CD4-positive, alpha-beta T cell treated with Interleukin-17A for 4 hours (primary cell): ENCODE measurements at regions not wholly inside any gene's neighbourhood (a gene's known extent, or its start where the extent isn't known, plus 50 kb on each side); places are given as distances from the start of the nearest gene placed in this dataset.
"Not testable (repeated sequence)": the region's sequence is repeated elsewhere in the genome, so short reads cannot be mapped to it uniquely, and the experiment has no call there.

Experiments used
- DNase-seq: peaks from one replicate; pipeline ENCODE4 v3.0.0-alpha.2; 2020; ENCODE audit warnings: mixed read lengths

DNA sequence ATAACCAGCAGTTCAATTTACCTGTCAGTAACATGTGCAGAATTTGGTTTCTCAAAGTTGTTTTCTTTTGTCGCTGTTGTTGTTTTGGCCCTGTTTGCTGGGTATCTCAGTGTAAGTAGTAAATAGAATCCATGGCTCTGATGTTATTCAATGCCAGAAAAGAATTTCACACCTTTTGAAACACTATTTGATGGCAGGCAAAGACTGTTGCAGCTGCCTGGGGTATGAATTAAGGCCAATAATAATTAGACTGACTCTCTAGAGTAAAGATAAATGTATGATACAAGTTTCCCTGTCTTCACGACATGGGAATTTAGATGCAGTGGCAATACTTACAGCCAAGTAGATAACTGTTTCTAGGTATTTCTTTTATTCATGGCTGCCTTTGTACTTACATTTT is 281.4 kb downstream of the CD83 start:
- no peak for DNase-seq

GRCh38 chr6:14399635-14400034 is 282.1 kb downstream of the CD83 start:
- DNase-seq, result no peak

DNA sequence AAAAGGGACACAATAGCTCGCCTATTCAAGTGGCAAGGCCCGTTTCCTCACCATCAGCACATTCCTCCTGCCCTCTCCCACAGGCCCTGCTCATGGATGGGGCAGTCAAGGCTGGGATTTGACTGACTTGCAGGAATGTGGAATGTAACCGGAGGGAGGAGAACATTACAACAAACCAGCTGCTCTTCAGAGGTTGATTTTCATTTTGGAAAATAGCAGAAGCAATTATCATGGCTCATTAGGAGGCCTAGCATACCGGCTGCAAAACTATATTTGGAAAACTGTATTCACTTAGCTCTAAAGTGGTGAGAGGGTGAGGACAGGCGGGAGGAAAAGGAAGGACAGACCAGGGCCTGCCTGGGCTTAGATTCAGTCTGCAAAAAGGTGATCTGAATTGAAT is 283.7 kb downstream of the CD83 start:
- no peak for DNase-seq

- no peak for DNase-seq
Measured at GRCh38 chr6:14406614-14407331, 289.2 kb downstream of the CD83 start.

DNA sequence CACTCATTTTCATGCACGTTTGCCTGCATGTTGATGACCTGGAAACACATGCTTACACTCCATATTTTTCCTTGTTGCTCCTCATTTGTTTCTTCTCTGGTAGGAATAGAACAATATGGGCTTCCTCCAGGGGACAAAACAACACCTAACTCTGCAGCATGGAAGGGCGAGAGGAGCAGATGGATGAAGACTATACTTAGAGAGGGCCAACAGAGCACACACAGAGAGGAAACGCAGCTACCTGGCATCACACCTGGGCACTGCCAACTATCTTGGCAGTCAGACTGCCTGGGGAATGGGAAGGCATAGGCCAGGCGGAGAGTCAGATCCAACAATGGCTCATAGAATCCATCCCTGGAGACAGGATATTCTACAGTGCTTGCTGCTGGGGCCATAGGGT is 290.9 kb downstream of the CD83 start:
- DNase-seq, result no peak

GRCh38 chr6:14412026-14412425 is 294.5 kb downstream of the CD83 start:
- no peak for DNase-seq

DNA sequence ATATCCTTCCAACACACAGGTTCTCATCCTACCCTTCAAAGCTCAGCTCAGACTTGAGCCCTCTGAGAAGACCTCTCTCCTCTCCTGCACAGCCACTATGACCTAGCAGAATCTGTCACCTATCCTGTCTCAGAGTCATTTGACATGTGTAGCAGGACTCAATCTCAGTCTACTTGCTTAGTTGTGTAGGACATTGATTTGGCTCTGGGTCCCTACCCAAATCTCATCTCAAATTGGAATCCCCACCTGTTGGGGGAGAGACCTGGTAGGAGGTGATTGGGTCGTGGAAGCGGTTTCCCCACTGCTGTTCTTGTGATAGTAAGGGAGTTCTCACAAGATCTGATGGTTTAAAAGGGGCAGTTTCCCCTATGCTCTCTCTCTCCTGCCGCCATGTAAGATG is 297.9 kb downstream of the CD83 start:
- DNase-seq, result no peak

GRCh38 chr6:14417377-14417776 is 299.8 kb downstream of the CD83 start:
- no peak for DNase-seq

DNA sequence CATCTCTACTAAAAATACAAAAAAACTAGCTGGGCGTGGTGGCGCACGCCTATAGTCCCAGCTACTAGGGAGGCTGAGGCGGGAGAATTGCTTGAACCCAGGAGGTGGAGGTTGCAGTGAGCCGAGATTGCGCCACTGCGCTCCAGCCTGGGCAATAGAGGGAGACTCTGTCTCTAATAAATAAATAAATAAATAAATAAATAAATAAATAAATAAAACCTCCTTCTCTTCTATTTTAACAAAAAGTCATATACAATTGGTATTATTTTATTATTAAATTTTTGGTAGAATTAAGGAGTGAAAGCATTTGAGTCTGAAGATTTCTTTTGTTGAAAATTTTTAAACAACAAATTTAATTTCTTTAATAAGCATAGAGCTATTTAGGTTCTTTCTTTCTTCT is 301.7 kb downstream of the CD83 start:
- DNase-seq, result not testable (repeated sequence)

DNA sequence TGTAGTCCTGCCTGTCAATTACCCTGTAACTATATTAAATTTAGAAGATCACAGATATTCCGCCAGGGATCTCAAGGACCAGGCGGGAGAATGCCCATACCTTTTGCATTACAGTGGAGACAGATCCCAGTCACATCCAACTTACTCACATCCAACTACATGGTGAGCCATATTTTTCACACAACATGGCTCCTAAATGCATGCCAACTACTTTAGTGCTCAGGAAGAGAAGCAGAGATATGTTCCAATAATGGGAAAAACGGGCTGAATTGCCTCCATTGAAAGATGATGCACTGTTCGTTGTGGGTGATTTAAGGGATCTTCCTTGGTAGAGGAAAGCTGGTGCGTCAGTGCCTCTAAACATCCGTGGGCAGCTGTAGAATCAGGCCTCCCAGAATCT is 304.5 kb downstream of the CD83 start:
- DNase-seq, result no peak

DNA sequence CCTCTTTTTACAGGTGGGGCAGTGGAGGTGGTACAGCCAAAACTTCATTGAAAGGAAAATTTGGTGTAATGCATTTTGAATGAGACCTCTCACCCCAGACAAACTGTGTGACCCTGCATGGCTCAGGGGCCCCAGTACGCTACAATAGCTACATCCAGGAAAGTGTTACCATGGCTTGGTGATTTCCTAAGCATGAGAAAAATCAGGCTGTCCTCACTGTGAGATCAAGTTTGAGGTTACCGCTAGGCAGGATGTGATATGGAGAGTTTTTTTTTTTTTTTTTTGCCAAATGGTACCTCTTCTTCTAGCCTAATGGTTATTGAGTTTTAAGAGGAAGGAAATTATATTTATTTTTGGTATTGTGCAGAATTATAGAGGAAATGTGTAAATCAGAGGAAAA is 305.3 kb downstream of the CD83 start:
- DNase-seq, result no peak

DNA sequence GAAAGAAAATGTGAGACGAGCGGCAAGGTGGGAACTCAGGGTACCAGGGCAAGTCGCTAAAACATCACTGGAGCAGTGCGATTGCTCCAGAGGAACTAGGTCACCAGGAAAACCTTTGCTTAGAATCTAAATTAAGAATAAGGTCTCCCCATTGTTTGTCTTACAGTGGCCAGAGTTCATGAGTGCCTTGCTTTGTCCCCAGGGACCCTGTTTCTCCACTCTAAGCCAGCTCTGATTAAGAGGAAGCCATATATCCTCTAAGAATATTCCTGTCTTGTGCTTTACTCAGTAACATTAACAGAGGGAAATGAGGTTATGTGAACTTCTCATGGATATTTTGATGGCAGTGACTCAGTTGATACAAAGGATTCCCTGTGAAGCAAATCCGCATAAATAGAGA is 305.8 kb downstream of the CD83 start:
- no peak for DNase-seq

DNA sequence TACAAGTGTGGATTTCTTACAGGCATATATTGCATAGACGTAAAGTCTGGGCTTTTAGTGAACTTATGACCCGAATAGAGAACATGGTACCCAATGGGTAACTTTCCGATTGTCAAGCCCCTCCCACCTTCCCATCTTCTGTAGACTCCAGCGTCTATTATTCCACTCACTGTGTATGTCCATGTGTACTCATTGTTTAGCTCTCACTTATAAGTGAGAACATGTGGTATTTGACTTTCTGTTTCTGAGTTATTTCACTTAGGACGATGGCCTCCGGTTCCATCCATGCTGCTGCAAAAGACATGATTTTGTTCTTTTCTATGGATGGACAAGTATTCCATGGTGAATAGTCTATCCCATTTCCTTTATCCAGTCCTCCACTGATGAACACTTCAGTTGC is 306.4 kb downstream of the CD83 start:
- DNase-seq, result no peak

DNA sequence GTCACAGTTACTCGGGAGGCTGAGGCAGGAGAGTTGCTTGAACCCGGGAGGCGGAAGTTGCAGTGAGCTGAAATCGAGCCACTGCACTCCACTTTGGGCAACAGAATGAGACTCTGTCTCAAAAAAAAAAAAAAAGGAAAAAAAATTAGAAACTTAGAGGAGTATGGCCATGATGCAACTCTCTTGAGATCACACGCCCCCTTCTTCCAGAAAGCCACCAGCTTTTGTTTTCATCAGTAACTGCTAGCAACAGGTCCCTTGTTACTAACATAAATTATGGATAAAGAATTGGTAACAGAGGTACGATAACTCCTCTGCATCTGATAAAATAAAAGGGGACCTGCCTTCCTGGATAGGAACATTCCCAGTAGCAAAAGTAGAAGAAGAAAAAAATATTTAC is 308.2 kb downstream of the CD83 start:
- DNase-seq, result no peak

- no peak for DNase-seq
Measured at GRCh38 chr6:14426281-14426680, 308.7 kb downstream of the CD83 start.

GRCh38 chr6:14428269-14428668 is 310.7 kb downstream of the CD83 start:
- DNase-seq, result no peak

DNA sequence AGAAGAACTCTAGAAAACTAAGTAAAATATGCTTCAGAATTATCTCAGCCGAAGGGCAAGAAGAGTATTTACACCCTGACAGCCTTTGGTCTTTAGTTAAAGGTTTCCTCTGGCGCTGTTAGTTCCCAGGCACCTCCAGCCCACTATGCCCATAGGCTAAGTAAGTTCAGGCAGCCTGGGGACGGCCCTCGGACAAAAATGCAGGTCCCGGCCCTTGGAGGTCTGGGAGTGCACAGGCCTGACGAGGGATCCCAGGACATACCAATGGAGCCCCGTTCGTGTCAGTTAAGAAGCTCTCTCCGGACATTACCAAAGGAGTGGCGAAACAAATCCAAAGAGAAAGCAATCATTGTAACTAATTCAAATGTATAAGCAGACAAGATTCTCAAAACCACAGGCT is 311.8 kb downstream of the CD83 start:
- no peak for DNase-seq

GRCh38 chr6:14430218-14430617 is 312.6 kb downstream of the CD83 start:
- no peak for DNase-seq

- DNase-seq, result no peak
Measured at GRCh38 chr6:14431385-14432330, 314.1 kb downstream of the CD83 start.

- DNase-seq, result no peak
Measured at GRCh38 chr6:14434916-14435690, 317.5 kb downstream of the CD83 start.

DNA sequence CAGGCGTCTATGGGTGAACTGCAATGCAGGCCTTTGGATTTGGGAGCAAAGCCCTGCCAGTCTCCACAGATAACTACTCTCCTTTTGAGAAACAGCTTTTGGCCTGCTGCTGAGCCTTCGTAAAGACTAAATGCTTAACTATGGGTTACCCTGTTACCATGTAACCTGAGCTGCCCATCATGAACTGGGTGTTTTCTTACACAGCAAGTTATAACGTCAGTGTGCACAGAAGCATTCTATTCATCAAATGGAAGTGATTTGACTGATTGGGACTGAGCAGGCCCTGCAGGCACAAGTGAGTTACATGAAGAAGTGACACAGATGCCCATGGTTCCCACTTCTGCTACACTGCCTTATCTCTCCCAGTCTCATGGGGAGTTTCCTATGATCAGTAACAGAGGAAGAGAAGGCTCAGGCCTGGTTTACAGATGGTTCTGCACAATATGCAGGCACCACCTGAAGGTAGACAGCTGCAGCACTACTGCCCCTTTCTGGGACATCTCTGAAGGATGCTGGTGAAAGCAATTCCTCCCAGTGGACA is 319.1 kb downstream of the CD83 start:
- DNase-seq, result no peak

- no peak for DNase-seq
Measured at GRCh38 chr6:14439419-14439818, 321.8 kb downstream of the CD83 start.

DNA sequence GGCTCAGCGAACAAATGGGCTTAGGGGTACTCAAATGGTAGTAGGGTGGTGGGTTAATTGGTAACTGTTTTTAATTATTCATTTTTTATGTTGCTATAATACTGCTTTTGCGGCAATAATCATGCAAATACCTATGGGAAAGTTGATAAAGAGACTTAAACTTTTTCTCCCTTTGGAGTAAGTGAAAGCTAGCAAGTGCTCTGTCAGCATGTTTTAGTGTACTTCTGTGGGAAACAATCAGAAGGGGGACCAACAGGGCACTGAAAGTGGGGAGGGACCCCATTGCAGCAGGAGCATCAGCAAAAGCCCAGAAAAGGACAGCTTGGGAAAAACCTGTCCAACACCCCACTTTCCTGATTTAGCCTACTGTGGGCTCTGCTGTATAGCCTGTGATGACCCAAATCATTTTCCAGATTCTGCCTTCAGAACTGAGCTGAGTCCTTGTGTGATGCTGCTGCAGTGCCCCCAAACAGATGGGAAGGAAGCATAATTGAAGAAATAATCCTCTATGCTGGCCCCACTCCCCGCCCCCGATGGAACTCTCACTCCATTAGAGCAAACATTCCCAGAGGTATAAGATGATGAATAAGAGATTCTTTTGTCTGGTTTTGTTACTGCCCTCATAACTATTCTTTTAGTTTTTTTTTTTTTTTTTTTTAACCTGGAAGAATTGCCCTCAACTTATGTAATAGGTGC is 322.8 kb downstream of the CD83 start:
- DNase-seq, result no peak
